Activated CD8-positive, alpha-beta memory T cell treated with anti-CD3 and anti-CD28 coated beads, Interleukin-2, amount 50 U/mL, for 48 hours (primary cell): ENCODE measurements at regions not wholly inside any gene's neighbourhood (a gene's known extent, or its start where the extent isn't known, plus 50 kb on each side); places are given as distances from the start of the nearest gene placed in this dataset.
A peak's percentile ranks its signal among the peaks of the same experiment; 100 is the strongest.

ENCODE experiments used
- DNase-seq: peaks from one replicate; pipeline ENCODE4 v3.0.0-alpha.2; 2020

DNA sequence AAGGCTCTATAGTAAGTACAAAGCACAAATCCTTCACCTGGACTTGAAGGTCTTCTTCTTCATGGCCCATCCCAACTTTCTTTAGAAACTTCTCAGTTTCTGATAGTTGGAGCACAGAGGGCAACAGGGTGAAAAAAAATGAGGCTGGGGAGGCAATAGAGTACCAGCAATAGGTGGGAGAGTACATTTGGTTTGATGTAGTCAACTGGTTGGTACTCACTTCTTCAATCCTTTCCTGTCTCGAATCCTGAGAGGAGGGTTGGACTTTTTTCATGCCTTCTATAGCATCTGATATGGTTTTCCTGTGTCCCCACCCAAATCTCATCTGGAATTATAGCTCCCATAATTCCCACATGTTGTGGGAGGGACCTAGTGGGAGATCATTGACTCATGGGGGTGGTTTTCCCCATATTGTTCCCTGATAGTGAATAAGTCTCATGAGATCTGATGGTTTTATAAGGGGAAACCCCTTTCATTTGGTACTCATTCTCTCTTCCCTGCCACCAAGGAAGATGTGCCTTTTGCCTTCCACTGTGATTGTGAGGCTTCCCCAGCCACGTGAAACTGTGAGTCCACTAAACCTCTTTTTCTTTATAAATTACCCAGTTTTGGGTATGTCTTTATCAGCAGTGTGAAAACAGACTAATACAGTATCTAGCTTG lies 75.9 kb upstream of the LCLAT1 start:
- peak; percentile 36 for DNase-seq

GRCh38 chr2:30371772-30372373 lies 75.2 kb upstream of the LCLAT1 start:
- DNase-seq, result peak; percentile 49

GRCh38 chr2:30372826-30373225 lies 74.2 kb upstream of the LCLAT1 start:
- no peak for DNase-seq

GRCh38 chr2:30373881-30374302 lies 73.2 kb upstream of the LCLAT1 start:
- peak; percentile 53 for DNase-seq

GRCh38 chr2:30374380-30374779 lies 72.7 kb upstream of the LCLAT1 start:
- DNase-seq, result peak; percentile 43

DNA sequence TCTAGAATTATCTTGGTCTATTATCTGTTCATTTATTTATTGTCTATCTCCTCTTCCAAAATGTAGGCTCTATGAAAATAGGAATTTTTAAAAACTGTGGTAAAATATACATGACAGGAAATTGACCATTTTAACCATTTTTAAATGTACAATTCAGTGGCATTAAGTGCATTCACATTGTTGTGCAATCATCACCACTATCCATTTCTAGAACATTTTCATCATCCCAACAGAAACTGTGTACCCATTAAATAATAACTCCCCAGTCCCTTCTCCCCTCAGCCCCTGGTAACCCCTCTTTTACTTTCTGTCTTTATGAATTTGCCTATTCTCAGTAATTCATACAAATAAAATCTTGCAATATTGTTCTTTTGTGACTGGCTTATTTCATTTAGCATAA lies 71.1 kb upstream of the LCLAT1 start:
- no peak for DNase-seq

DNA sequence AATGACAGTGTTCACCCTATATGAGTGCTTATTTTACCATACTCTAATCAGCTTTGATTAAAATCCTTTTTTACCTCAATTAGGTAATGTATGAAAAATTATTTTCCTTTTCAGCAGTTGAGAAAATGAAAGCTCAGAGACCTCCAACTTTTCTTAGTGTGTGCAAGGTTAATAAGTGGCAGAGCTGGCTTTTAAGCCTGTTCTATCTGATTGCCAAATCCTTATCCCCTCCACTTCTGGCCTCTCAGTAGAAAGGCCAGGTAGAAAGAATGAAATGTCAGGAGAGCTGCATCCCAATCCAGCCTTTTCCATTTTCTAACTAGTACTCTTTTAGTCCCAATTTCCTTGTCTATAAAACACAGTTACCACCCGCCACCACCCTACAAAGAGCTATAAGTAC lies 67.6 kb upstream of the LCLAT1 start:
- DNase-seq, result no peak

DNA sequence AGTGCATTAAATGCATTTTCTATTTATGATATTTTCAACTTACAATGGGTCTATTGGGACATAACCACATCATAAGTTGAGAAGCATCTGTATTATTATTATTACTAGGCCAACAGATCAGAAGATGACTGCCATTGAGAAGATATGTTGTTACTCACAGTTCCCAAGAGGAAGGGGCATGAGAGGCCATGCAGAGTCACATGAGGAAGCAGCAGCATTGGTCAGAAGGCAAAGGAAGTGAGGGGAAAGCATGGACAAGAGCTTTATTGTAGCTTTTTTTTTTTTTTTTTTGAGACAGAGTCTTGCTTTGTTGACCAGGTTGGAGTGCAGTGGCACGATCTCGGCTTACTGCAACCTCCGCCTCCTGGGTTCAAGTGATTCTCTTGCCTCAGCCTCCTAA lies 66.2 kb upstream of the LCLAT1 start:
- no peak for DNase-seq

- no peak for DNase-seq
Observed at GRCh38 chr2:30382162-30382783, 64.8 kb upstream of the LCLAT1 start.

- no peak for DNase-seq
Observed at GRCh38 chr2:30382995-30383394, 64.1 kb upstream of the LCLAT1 start.

DNA sequence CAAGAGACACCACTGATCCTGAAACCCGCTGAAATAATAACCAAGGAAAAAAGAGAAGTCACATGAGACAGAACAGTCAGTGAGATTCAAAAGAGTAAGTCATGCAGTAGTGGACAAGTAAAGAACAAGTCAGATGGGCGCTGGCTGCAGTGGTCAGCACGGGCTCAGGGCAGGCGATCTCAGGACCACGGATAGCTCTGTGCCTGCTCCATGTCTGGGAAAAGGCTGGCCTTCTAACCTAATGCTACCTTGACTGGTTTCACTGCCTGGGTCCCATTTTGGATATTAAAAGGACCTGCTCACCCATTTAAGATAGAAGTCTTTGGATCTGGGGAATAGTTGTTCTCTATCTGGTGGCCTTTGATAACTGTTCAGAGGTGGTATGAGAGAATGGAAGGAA lies 61.7 kb upstream of the LCLAT1 start:
- DNase-seq, result no peak

DNA sequence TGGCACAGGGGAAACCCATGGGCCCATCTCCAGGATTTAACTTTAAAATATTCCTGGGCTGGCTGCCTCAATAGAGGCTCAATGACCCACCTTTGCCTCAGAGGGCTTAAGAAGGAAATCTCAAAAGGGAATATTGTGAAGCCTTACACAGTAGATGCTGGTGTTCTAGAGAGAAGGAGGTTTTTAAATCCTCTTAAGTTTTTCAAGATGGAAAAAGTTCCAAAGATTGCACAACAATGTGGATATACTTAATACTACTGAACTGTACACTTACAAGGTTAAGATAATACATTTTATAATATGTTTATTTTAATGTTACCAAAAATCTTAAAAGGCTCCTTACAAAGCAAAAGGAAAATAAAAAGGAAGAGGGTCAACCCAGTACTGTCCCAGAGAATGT lies 54.9 kb upstream of the LCLAT1 start:
- no peak for DNase-seq

- DNase-seq, result no peak
Observed at GRCh38 chr2:30393510-30393909, 53.5 kb upstream of the LCLAT1 start.

- no peak for DNase-seq
Observed at GRCh38 chr2:30394096-30394495, 53.0 kb upstream of the LCLAT1 start.

DNA sequence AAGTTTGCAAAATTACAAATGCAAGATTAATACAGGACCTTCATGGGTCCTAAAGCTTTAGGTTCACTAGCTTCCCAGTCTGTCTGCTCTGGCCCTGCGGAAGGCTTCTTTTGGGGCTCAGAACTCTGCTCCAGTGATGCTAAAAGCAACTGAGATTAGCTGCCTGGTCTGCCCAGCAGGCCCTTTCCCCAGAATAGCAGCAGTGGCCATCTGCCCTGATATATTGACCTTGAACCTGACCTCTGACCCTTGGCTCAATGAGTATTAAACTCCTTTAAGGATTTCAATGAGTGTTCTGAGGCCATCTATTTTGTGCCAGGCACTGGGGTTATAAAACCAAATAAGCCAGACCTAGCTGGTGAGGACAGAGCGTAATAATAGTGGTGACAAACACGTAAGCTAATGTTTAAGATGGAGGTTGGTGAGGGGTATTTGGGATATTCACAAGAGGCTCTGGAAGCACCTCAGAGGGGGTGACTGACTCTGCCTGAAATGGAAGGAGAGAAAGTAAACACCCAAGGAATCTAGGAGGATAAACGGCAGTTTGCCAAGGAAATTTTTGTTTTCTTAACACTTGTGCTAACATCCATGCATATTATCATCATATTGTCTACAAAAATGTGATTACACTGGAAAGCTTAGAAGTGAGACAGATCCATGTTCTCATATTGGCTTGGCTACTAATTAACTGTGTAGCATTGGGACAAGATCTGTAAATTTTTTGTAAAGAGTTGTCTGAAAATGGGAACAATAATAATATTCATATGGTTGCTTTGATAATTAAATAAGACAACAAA lies 50.4 kb upstream of the LCLAT1 start:
- no peak for DNase-seq
